K562 (cell line): ENCODE measurements at regions not wholly inside any gene's neighbourhood (a gene's known extent, or its start where the extent isn't known, plus 50 kb on each side); places are given as distances from the start of the nearest gene placed in this dataset.

Source experiments
- POLR2A ChIP-seq: fragments of 450-650 bp; conservative IDR thresholded peaks from 2 replicates; pipeline ENCODE4 v1.6.1; 2016
- REST ChIP-seq, 2 experiments: fragments of 450-650 bp; formaldehyde crosslinking in 1 of 2; IDR thresholded peaks; 2 replicates each; pipeline versions ENCODE4 v1.4.0 to v1.6.1; 2014 to 2020; ENCODE audit warnings: mild to moderate bottlenecking in 2 of 2, borderline replicate concordance in 1 of 2, low read depth in 1 of 2
- SETDB1 ChIP-seq: IDR thresholded peaks from one replicate; pipeline ENCODE4 v1.6.1; 2012; ENCODE audit warnings: low read length, control low read depth, inconsistent platforms
- UBTF ChIP-seq, 2 experiments: IDR thresholded peaks; 2 replicates each; pipeline ENCODE4 v1.6.1; 2012; ENCODE audit warnings: improper control_type of control experiment in 2 of 2, low read depth in 2 of 2, low read length in 2 of 2, borderline replicate concordance in 1 of 2
- YY1 ChIP-seq, 3 experiments: IDR thresholded peaks; 2 replicates each; pipeline ENCODE4 v1.6.1; 2011; ENCODE audit warnings: low read length in 2 of 3, mild to moderate bottlenecking in 2 of 3, moderate library complexity in 2 of 3, borderline replicate concordance in 1 of 3, control low read depth in 1 of 3, low read depth in 1 of 3; ENCODE audit not compliant: insufficient read depth in 3 of 3, insufficient replicate concordance in 2 of 3, control insufficient read depth in 1 of 3, insufficient read length in 1 of 3; ENCODE audit errors: extremely low read depth in 1 of 3
- TF ChIP-seq, protein P1 (sequence below), 3 experiments: IDR thresholded peaks in 2 of 3; conservative IDR thresholded peaks in 1 of 3; 2 replicates each; pipeline ENCODE4 v1.5.1; 2011 to 2012; ENCODE audit warnings: low read length in 3 of 3, mild to moderate bottlenecking in 3 of 3, control low read depth in 2 of 3, improper control_type of control experiment in 1 of 3, inconsistent platforms in 1 of 3, low read depth in 1 of 3, mixed read lengths in 1 of 3, moderate library complexity in 1 of 3; ENCODE audit not compliant: insufficient read depth in 2 of 3

GRCh38 chr1:181169281-181169865 is 80.9 kb downstream of the IER5 start:
- TF ChIP-seq REST (IDR thresholded peaks at IDR 0.05; ENCODE audit: borderline replicate concordance) (no peak), REST (CRISPR knock-in tag; IDR thresholded peaks at IDR 0.05; ENCODE audit: low read depth) (no peak), POLR2A (no peak), YY1 (IDR thresholded peaks at IDR 0.05; ENCODE audit: borderline replicate concordance in 1 of 3, control insufficient read depth in 1 of 3, extremely low read depth in 1 of 3, insufficient read depth in 3 of 3, insufficient read length in 1 of 3, insufficient replicate concordance in 2 of 3, low read depth in 1 of 3, low read length in 2 of 3) (no peak), SETDB1 (no peak), UBTF (IDR thresholded peaks at IDR 0.05; ENCODE audit: borderline replicate concordance in 1 of 2, low read depth in 2 of 2, low read length in 2 of 2) (no peak)
- TF ChIP-seq, protein P1, sequence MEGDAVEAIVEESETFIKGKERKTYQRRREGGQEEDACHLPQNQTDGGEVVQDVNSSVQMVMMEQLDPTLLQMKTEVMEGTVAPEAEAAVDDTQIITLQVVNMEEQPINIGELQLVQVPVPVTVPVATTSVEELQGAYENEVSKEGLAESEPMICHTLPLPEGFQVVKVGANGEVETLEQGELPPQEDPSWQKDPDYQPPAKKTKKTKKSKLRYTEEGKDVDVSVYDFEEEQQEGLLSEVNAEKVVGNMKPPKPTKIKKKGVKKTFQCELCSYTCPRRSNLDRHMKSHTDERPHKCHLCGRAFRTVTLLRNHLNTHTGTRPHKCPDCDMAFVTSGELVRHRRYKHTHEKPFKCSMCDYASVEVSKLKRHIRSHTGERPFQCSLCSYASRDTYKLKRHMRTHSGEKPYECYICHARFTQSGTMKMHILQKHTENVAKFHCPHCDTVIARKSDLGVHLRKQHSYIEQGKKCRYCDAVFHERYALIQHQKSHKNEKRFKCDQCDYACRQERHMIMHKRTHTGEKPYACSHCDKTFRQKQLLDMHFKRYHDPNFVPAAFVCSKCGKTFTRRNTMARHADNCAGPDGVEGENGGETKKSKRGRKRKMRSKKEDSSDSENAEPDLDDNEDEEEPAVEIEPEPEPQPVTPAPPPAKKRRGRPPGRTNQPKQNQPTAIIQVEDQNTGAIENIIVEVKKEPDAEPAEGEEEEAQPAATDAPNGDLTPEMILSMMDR (IDR thresholded peaks at IDR 0.05 in 2 of 3, conservative IDR thresholded peaks at IDR 0.05 in 1 of 3; ENCODE audit: insufficient read depth in 2 of 3, low read depth in 1 of 3, low read length in 3 of 3), result no peak
